Fibroblast of gingiva (primary cell): ENCODE measurements at regions not wholly inside any gene's neighbourhood (a gene's known extent, or its start where the extent isn't known, plus 50 kb on each side); places are given as distances from the start of the nearest gene placed in this dataset.

Source experiments
- DNase-seq: peaks from one replicate; pipeline ENCODE4 v3.0.0-alpha.2; 2011; ENCODE audit warnings: low read depth

DNA sequence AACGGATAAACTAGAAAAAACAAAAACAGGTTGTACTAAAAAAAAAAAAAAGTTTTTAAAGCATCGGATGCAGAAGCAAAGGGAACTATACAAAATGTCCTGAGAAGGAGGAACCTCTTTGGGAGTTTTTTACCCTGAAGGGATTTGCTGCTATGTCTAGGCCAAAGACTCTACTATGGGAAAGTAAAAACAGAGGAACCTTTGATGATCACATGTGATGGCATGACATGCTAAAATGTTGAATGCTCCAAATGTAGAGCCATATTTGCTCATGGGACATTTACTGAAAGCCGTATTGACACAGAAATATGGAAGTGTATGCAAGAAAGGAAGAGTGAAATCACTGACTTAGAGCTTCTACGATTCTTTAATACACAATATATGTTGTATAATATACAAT lies 992.0 kb upstream of the ZEB2 start:
- DNase-seq: no peak

DNA sequence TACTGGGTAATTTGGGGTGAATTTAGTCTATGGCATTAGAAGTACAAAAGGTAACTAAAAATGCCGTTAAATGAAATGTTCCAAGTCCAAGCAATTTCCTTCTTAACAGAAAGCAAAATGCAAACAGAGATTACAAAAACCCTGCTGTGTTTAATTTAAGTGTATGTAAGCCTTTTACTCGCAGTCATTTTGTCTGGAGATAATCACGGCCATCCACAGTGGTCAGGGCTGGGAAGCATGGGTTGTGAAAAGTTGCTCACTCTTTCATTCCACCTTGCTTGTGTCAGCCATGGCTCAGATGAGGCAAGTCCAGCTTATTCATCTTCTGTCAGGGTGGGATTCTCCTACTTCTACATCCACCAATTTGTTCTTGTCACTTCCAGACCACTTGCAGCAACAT lies 983.6 kb upstream of the ZEB2 start:
- DNase-seq: peak; percentile 4

- no peak for DNase-seq
These were observed 982.0 kb upstream of the ZEB2 start for GRCh38 chr2:145501920-145502319.

- DNase-seq: no peak
These were observed 975.7 kb upstream of the ZEB2 start for GRCh38 chr2:145495590-145495989.

DNA sequence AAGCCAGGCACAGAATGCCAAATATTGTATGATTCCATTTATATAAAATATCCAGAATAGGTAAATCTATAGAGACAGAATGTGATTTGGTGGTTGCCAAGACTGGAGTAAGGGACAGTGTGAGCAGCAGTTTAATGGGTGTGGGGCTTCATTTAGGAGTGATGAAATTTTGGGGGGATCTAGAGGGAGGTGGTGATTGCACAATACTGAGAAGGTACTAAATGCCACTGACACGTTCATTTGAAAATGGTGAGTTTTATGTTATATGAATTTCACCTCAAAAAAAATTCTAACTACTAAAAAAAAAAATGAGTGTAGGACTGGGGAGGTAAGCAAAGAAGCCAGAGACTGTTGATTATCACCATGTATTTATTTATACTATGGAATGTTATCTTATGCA lies 974.5 kb upstream of the ZEB2 start:
- DNase-seq: no peak

- no peak for DNase-seq
These were observed 968.7 kb upstream of the ZEB2 start for GRCh38 chr2:145488571-145488970.

DNA sequence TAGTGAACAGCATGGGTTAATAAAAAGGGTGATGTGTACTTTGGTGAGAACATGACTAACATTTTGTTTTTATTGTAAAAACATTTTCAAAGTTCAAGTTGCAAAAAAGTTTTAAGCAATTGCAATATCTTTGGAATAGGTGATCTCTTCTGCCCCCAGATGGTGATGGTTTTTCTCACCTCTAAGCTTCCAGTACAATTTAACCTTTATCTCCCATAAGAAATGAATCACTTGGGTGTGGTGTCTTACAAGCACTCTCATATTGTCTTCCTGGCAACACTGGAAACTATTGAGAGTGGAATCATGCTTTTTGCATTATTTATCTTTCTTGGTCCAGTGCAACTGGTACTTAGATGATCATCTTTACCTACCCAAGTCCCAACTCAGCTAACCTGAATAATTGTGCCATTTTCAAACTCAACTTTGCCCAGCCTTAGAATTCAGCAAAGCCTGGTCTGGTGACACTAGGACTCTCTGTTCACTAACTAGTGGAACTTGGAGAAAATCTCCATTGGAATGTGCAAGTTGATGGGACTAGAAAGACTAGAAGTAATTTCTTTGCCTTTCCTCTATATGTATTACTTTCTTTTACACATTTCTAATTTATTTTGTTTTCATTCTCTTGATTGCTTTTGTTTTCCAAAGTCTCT lies 964.7 kb upstream of the ZEB2 start:
- DNase-seq: peak; percentile 72

- no peak for DNase-seq
These were observed 963.9 kb upstream of the ZEB2 start for GRCh38 chr2:145483854-145484253.

GRCh38 chr2:145481334-145481922 lies 961.5 kb upstream of the ZEB2 start:
- no peak for DNase-seq

DNA sequence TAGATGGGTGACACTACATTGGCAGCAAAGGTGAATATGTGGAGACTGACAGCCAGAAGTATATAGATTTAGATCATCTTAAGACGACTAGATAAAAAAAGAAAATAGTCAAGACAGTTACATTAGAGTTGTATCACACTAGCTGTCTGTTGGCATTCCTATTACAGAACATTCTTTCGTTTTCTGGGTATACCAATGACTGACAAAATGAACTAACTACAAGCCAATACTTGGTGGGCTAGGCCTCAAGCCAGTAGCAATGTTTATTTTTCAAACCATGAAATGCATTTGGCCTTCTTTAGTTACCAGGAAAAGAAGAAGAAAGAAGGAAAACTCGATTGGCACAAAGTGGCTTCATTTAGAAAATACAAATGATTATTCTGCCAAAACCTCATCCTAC lies 944.9 kb upstream of the ZEB2 start:
- peak; percentile 63 for DNase-seq

DNA sequence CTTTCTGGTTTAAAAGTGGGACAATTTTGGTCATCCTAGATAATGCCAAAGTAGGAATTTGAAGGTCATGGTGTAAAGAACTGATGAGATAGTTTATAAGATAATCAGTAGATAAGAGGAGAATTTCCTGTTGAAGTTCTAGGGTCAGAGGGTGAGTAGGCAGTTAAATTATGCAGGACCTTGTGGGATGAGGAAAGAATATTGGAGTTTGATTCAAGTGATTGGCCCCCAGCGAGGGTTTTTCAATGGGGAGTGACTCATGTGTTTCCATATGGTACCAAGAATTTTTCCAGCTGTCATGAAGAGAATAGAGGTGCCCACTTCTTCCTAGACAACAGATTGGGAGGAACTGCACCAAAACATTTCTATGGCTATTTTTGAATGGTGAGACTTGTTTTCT lies 940.2 kb upstream of the ZEB2 start:
- no peak for DNase-seq

- no peak for DNase-seq
These were observed 911.4 kb upstream of the ZEB2 start for GRCh38 chr2:145431181-145431951.

DNA sequence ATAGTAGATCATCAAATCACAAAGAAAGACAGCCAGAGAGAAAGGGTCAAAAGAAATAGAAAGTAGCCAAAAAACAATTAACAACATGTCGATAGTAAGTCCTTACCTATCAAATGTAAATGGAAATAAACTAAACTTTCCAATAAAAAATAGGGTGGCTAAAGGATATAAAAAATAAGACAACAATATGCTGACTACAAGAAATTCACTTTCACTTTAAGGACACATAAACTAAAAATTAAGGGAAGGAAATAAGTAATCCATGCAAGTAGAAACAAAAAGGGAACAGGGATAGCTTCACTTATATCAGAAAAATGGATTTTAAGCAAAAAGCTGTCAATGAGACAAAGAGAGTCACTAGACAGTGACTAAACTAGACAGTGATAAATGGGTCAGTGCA lies 903.9 kb upstream of the ZEB2 start:
- no peak for DNase-seq

DNA sequence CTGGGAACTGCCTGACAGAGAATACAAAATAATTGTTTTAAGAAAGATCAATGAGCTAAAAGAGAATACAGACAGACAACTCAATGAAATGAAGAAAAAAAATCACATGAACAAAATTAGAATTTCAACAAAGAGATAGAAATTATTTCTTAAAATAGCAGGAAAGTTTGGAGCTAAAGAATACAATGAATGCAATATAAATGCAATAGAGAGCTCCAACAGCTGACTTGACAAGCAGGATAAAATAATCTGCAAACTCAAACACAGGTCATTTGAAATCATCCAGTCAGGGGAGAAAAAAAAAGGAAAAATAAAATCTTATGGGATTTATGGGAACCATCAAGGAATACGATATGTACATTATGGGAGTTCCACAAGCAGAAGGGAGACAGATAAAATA lies 902.7 kb upstream of the ZEB2 start:
- no peak for DNase-seq

DNA sequence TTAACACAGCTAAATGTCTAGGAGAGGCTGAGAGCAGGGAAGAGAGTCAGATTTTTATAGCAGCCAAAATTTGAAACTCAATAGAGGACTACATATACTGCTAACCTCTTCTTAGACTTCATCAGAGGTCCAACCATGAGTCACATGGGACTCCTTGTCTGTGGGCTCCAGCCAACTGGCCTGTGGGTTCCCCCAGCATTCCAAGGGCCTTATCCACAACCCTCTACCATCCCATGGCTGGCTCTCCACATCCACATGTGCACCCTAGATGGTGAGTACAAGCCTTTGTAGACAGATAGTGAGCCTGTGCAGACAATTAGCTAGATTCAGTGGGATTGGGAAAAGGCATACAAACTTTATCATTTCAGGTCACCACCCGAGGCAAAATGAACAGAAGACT lies 901.9 kb upstream of the ZEB2 start:
- no peak for DNase-seq

DNA sequence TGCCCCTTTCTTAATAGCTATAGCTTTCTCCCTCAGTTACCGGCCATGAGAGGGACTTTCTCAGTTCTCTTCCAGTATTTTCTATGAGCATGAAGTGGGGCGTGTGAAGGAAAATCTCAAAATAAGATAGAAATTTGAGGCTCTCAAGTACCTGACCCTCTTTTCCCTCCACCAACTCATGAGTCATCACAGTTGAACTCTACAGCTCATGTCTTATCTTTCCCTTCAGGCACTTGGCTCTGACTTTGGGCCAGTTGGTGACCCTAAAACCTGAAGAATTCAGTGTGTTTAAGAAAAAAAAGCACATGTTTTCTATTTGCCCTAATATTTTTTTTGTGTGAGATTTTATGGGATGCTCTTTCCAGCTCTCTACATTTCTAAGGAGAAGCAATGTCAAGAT lies 896.7 kb upstream of the ZEB2 start:
- DNase-seq: no peak

- no peak for DNase-seq
These were observed 895.2 kb upstream of the ZEB2 start for GRCh38 chr2:145415151-145415550.

GRCh38 chr2:145413261-145414030 lies 893.5 kb upstream of the ZEB2 start:
- no peak for DNase-seq

- no peak for DNase-seq
These were observed 892.2 kb upstream of the ZEB2 start for GRCh38 chr2:145412155-145412554.

DNA sequence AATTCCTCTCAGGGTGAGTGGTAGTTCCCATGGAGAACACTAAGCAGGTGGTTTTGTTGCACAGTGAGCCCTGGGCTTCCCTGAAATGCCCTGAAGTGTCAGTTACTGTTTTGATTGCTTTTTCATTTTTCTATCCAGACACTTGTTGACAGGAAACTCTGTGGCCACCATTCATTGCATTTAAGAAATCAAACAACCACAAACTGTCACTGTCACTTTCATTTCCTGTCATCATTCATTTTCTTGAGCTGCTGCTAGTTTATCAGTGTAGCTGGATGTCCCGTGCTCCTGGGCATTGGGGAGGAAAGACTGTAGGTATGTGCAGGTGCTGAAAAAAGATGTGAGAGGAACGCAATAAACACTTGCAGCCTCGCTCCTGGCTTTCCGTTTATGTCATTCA lies 891.6 kb upstream of the ZEB2 start:
- no peak for DNase-seq

DNA sequence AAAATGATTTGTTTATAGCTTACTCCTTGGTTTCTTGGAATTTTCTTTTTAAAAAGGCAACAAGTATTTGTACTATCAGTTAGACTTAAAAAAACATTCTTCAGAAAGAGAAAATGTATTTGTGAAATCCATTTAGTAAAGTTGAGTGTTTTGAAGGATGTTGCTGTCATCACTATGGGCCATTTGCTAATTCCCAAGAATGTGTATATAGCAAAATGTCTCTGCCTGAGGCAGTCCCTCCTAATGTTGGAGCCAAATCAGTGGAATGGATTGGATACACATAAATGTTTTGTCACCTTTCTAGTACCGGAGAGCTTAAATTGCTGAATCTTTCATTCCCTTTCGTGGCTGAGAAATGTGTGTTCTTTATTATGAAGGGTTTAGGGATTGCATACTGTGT lies 890.2 kb upstream of the ZEB2 start:
- DNase-seq: no peak

DNA sequence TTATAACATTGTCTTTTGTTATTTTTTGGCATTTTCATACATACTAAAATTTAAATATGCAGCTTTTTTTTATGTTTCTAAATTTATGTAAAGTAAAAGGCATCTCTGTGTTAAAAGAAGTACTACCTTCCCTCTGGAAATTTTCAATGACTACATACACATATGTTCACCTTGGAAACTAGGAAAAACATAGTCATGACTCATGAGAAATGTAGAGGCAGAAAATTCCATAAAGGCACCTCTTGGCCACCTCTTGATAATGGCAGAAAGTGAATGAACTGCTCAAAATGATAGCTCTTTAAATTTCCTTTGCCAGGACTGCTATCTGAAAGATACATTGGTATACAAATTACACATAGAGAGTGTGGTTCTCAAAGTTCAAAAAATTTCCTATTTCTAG lies 889.1 kb upstream of the ZEB2 start:
- DNase-seq: no peak

DNA sequence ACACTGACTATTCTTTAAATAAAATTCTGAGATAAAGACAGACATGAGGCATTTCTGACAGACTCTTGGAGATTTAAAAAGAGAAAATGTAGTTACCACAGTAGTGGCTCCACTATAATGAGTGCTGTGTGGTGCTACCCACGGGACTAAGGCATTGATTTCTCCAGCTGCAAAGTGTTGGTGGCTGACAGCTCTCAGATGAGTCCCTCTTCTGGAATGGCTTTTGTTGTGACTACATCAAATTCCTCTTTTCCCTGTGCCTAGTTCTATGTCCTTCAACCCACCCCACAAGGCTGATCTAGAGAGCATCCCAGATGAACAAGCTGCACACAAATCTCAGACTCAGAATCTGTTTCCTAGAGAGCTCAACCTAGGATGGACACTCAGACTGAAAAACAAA lies 884.8 kb upstream of the ZEB2 start:
- no peak for DNase-seq
